ENCODE measurements at regions not wholly inside any gene's neighbourhood (a gene's known extent, or its start where the extent isn't known, plus 50 kb on each side); places are given as distances from the start of the nearest gene placed in this dataset.
"Not testable (repeated sequence)": the region's sequence is repeated elsewhere in the genome, so short reads cannot be mapped to it uniquely, and the experiment has no call there.

DNA sequence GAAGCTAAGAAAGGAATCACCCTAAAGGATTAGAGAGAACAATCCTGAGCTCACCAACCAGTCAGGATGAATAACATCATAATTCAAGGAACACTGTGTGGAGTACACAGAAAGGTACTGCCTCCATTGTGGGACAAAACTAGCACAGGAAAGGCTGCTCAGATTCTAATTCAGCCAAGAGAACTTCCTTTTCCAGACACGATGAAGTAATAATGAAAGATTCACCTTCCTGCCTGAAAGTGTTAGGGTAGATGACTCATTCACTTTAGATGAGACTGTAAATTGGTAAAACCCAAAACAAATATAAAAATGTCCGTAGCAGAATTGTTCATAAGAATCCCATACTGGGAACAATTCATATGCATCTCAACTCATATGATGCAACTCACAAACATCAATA, 167.2 kb downstream of the CDC14C start:
- Histone ChIP-seq H3K27me3 (no peaks in the 10 kb centered on the region), H3K9me3 (no peaks in the 10 kb centered on the region), H3K36me3 (no peaks in the 10 kb centered on the region), H3K4me3 (no peak overlapping the region)
- no peak for DNase-seq

DNA sequence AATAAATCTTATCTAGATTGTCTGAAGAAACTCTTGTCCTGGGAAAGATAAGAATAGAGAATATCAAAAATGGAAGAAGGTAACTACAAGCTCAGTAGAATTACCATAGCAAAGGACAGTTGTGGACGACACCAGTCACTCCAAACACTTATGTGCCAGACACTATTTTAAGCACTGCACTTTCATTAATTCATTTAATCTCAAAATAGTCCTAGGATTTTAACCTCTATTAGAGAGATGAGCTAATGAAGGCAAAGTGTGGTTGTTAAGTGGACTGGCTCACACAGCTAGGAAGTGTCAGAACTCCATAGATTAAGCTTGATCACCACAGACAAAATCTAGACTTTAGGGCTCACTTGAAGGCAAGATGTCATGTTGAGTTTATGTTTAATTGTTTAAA, 168.9 kb downstream of the CDC14C start:
- H3K27me3 ChIP-seq = no peaks in the 10 kb centered on the region
- no peak for DNase-seq
- no peak overlapping the region for H3K4me3 ChIP-seq
- H3K9me3 ChIP-seq = no peaks in the 10 kb centered on the region
- no peaks in the 10 kb centered on the region for H3K36me3 ChIP-seq

DNA sequence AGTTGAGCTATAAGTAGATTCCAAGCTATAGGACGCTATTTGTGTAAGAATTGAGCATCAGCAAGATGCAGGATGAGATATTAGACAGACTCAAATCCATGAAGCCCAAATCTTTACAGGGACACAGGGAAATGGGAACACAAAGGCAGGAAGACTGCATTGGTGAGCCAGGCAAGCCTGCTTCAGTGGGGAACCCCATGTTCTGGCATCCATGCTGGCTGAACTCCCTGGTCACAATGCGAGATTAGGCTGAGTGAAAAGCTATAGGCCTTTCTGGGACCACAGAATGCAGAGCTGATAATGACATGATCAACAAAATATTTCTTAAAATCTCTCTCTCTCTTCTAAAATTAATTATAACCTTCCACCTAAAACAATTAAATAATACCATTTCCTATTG, 170.5 kb downstream of the CDC14C start:
- no peak for DNase-seq
- Histone ChIP-seq H3K9me3 (no peaks in the 10 kb centered on the region), H3K36me3 (no peaks in the 10 kb centered on the region), H3K4me3 (no peak overlapping the region), H3K27me3 (no peaks in the 10 kb centered on the region)

- no peaks in the 10 kb centered on the region for H3K27me3 ChIP-seq
- H3K9me3 ChIP-seq = no peaks in the 10 kb centered on the region
- DNase-seq = no peak
Observed at GRCh38 chr7:49099587-49100326, 175.4 kb downstream of the CDC14C start.

DNA sequence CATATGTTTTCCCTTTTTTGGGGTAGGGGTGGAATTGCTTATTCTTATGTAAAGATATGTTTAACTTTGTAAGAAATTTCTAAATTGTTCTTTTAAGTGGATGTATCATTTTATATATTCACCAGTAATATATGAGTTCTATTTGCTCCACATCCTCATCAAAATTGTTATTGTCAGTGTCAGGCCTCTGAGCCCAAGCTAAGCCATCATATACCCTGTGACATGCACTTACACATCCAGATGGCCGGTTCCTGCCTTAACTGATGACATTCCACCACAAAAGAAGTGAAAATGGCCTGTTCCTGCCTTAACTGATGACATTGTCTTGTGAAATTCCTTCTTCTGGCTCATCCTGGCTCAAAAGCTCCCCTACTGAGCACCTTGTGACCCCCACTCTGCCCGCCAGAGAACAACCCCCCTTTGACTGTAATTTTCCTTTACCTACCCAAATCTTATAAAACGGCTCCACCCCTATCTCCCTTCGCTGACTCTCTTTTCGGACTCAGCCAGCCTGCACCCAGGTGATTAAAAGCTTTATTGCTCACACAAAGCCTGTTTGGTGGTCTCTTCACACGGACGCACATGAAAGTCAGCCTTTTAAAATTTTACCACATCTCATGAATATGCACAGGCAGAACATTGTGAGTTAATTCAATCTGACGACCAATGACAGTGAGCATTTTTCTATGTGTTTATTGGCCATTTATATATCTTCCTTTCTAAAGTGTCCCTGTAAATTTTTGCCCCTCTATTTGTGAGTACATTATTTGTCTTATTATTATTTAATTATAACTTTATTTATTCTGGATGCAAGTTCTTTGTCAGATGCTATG, 176.8 kb downstream of the CDC14C start:
- not testable (repeated sequence) for H3K36me3 ChIP-seq, H3K9me3 ChIP-seq, DNase-seq, H3K27me3 ChIP-seq, H3K4me3 ChIP-seq

More at GRCh38 chr7:49099587-49100326, 175.4 kb downstream of the CDC14C start:
- H3K36me3 ChIP-seq = no peaks in the 10 kb centered on the region
- H3K4me3 ChIP-seq = no peak overlapping the region

DNA sequence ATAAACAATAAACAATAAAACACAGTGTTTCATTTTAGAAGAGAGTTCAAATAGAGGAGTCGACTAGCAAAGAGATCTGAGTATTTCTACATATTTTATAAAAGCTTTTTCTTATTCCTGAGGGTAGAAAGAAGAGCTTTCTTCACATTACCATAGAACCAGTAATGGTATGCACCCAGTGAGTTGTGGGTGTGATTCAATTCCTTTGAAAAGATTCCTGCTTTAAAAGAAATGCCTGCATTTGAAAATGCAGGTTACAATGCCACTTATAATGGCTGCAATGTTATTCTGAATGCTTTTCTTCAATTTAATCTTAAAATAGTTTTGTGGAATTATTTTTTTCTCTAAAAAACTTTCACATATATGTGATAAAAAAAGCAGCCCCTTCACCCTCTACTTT, 178.1 kb downstream of the CDC14C start:
- Histone ChIP-seq H3K4me3 (no peak overlapping the region), H3K9me3 (no peaks in the 10 kb centered on the region), H3K36me3 (no peaks in the 10 kb centered on the region), H3K27me3 (no peaks in the 10 kb centered on the region)
- DNase-seq = no peak

- H3K36me3 ChIP-seq = no peaks in the 10 kb centered on the region
- H3K4me3 ChIP-seq = no peak overlapping the region
- no peaks in the 10 kb centered on the region for H3K27me3 ChIP-seq
- no peak for DNase-seq
- no peaks in the 10 kb centered on the region for H3K9me3 ChIP-seq
Observed at GRCh38 chr7:49111706-49112105, 187.4 kb downstream of the CDC14C start.

GRCh38 chr7:49112222-49112621, 187.9 kb downstream of the CDC14C start:
- Histone ChIP-seq H3K36me3 (no peaks in the 10 kb centered on the region), H3K9me3 (no peaks in the 10 kb centered on the region), H3K27me3 (no peaks in the 10 kb centered on the region), H3K4me3 (no peak overlapping the region)
- DNase-seq = no peak

GRCh38 chr7:49112647-49113046, 188.3 kb downstream of the CDC14C start:
- no peak overlapping the region for H3K4me3 ChIP-seq
- no peaks in the 10 kb centered on the region for H3K27me3 ChIP-seq
- no peak for DNase-seq
- H3K9me3 ChIP-seq = no peaks in the 10 kb centered on the region
- H3K36me3 ChIP-seq = no peaks in the 10 kb centered on the region

DNA sequence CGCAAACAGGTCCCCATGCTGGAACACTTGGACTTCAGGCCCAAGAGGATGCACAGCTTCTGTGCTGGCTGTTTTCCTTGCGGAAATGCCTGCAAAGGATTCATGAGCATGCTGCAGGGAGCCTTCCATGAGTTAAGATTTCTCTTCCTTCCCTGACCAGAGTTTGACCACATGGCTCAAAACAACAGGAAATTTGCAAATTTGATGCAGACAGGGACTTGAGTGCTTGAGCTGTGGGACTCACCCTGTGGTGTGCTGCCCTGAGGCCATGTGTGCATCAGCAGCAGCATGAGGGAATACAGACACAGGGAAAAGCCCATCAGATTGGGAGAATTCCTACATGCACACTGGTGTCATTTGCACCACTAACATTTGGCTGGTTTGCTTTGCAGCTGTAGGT, 195.4 kb downstream of the CDC14C start:
- DNase-seq = no peak
- H3K36me3 ChIP-seq = no peaks in the 10 kb centered on the region
- H3K27me3 ChIP-seq = no peaks in the 10 kb centered on the region
- no peaks in the 10 kb centered on the region for H3K9me3 ChIP-seq
- H3K4me3 ChIP-seq = no peak overlapping the region

DNA sequence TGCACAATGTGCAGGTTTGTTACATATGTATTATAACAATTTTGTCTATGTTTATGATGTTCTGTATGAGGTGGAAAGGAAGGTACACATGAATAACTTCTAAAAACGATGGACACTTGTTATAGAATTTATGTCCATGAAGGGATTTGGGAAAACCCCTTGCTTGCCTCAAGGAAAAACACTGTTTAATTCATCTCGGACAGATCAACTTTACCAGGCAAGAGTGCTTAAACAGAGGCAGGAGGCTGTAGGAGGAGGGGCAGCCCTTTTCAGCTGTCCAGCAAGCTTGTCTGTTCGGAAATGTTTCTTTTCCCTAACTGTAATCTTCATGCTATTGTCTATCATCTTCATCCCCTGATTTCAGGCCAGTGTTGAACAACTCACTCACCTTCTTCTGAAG, 200.9 kb downstream of the CDC14C start:
- no peak for DNase-seq
- Histone ChIP-seq H3K36me3 (no peaks in the 10 kb centered on the region), H3K27me3 (no peaks in the 10 kb centered on the region)

DNA sequence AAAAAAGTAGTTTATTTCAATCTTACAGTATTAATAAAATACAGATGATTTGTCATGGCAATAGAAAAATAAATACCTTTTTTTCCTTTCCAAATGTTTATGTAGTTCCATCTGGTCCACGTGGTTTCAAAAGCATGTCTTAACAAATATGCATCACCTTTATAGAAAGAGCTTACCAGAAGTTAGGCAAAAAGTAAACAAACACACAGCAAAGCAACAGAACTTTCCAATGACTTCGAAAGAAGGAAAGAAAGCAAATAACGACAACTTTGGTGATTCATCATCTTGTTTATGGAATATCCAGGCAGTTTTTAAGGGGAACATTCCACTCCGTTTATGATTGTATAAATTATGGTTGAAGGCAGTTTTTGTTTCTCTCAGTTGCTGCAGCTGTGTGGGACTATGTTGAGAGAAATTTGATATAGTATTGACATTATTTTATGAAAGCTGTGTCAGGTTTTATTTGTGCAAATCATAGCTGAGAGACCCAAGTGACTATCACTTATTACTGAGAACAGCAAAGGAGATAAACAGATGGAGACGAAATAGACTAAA, 203.1 kb downstream of the CDC14C start:
- no peak for DNase-seq
- no peaks in the 10 kb centered on the region for H3K27me3 ChIP-seq
- H3K9me3 ChIP-seq = no peaks in the 10 kb centered on the region
- H3K36me3 ChIP-seq = no peaks in the 10 kb centered on the region
- H3K4me3 ChIP-seq = no peak overlapping the region

More for the DNA sequence above, 200.9 kb downstream of the CDC14C start:
- H3K4me3 ChIP-seq = no peak overlapping the region
- no peaks in the 10 kb centered on the region for H3K9me3 ChIP-seq

GRCh38 chr7:49137978-49138377, 213.6 kb downstream of the CDC14C start:
- Histone ChIP-seq H3K4me3 (no peak overlapping the region), H3K27me3 (no peaks in the 10 kb centered on the region), H3K36me3 (no peaks in the 10 kb centered on the region), H3K9me3 (no peaks in the 10 kb centered on the region)
- no peak for DNase-seq

DNA sequence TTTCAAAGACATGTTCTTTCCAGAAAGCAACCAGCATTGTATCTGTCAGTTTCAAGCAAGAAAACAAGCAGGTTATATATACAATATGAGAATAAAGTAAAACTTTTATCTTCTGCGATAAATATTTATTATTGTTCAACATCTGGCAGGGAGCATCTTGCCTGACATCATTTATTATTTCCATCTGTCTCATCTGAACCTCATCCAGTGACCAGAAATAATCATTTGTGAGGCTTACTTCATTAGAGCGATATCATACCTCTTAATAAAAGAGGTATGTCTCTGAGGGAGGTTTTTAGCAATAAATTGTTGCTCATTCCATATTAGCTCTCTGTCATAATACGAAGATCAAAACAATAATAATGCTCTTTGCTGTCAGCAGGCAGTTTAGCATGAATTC, 226.1 kb downstream of the CDC14C start:
- Histone ChIP-seq H3K9me3 (no peaks in the 10 kb centered on the region), H3K36me3 (no peaks in the 10 kb centered on the region), H3K4me3 (no peak overlapping the region), H3K27me3 (no peaks in the 10 kb centered on the region; the same call in 1 of the 2 replicates)
- no peak for DNase-seq

GRCh38 chr7:49151146-49151545, 226.8 kb downstream of the CDC14C start:
- Histone ChIP-seq H3K27me3 (no peaks in the 10 kb centered on the region; the same call in 1 of the 2 replicates), H3K9me3 (no peaks in the 10 kb centered on the region), H3K4me3 (no peak overlapping the region), H3K36me3 (no peaks in the 10 kb centered on the region)
- DNase-seq = no peak

- H3K4me3 ChIP-seq = no peak overlapping the region
- H3K36me3 ChIP-seq = no peaks in the 10 kb centered on the region
- DNase-seq = no peak
- no peaks in the 10 kb centered on the region for H3K9me3 ChIP-seq
- no peaks in the 10 kb centered on the region for H3K27me3 ChIP-seq
Observed at GRCh38 chr7:49158321-49158720, 234.0 kb downstream of the CDC14C start.

- H3K27me3 ChIP-seq = no peaks in the 10 kb centered on the region
- no peaks in the 10 kb centered on the region for H3K36me3 ChIP-seq
- H3K4me3 ChIP-seq = no peak overlapping the region
- no peaks in the 10 kb centered on the region for H3K9me3 ChIP-seq
- no peak for DNase-seq
Observed at GRCh38 chr7:49159536-49159935, 235.2 kb downstream of the CDC14C start.

All from MG63 (cell line).